BE2C (cell line): ENCODE measurements at regions not wholly inside any gene's neighbourhood (a gene's known extent, or its start where the extent isn't known, plus 50 kb on each side); places are given as distances from the start of the nearest gene placed in this dataset.

Source experiments
- DNase-seq: peaks from one replicate; pipeline ENCODE4 v3.0.0-alpha.2; 2020
- H3K27me3 ChIP-seq: fragments of 250-450 bp; sonication (Bioruptor Pico); 2 replicates; pipeline ENCODE4 v1.5.1; 2020; ENCODE audit warnings: mild to moderate bottlenecking
- H3K36me3 ChIP-seq: fragments of 250-450 bp; sonication (Bioruptor Pico); 2 replicates; pipeline ENCODE4 v1.5.1; 2020; ENCODE audit warnings: mild to moderate bottlenecking
- H3K4me1 ChIP-seq: fragments of 250-450 bp; sonication (Bioruptor Pico); 2 replicates; pipeline ENCODE4 v1.5.1; 2020
- H3K4me3 ChIP-seq: 2 replicates; pipeline ENCODE4 v1.5.1; 2011; ENCODE audit warnings: low read depth, low read length
- H3K9me3 ChIP-seq: fragments of 250-450 bp; sonication (Bioruptor Pico); 2 replicates; pipeline ENCODE4 v1.5.1; 2020
- TF ChIP-seq, protein P1 (sequence below): IDR thresholded peaks from 2 replicates; pipeline ENCODE4 v1.5.1; 2012; ENCODE audit warnings: mild to moderate bottlenecking, low read depth, low read length

GRCh38 chr2:144827404-144827803, 307.5 kb upstream of the ZEB2 start:
- no peak overlapping the region for H3K4me3 ChIP-seq
- H3K4me1 ChIP-seq: no peaks in the 10 kb centered on the region
- TF ChIP-seq, protein P1, sequence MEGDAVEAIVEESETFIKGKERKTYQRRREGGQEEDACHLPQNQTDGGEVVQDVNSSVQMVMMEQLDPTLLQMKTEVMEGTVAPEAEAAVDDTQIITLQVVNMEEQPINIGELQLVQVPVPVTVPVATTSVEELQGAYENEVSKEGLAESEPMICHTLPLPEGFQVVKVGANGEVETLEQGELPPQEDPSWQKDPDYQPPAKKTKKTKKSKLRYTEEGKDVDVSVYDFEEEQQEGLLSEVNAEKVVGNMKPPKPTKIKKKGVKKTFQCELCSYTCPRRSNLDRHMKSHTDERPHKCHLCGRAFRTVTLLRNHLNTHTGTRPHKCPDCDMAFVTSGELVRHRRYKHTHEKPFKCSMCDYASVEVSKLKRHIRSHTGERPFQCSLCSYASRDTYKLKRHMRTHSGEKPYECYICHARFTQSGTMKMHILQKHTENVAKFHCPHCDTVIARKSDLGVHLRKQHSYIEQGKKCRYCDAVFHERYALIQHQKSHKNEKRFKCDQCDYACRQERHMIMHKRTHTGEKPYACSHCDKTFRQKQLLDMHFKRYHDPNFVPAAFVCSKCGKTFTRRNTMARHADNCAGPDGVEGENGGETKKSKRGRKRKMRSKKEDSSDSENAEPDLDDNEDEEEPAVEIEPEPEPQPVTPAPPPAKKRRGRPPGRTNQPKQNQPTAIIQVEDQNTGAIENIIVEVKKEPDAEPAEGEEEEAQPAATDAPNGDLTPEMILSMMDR: no peak

GRCh38 chr2:144826105-144826504, 306.2 kb upstream of the ZEB2 start:
- H3K27me3 ChIP-seq: no peaks in the 10 kb centered on the region
- no peaks in the 10 kb centered on the region for H3K9me3 ChIP-seq
- TF ChIP-seq, protein P1: no peak
- no peak overlapping the region for H3K4me3 ChIP-seq
- no peaks in the 10 kb centered on the region for H3K36me3 ChIP-seq
- no peaks in the 10 kb centered on the region for H3K4me1 ChIP-seq
- no peak for DNase-seq

More at GRCh38 chr2:144827404-144827803, 307.5 kb upstream of the ZEB2 start:
- Histone ChIP-seq H3K9me3 (no peaks in the 10 kb centered on the region), H3K36me3 (no peaks in the 10 kb centered on the region), H3K27me3 (no peaks in the 10 kb centered on the region)
- no peak for DNase-seq

GRCh38 chr2:144825331-144826020, 305.6 kb upstream of the ZEB2 start:
- Histone ChIP-seq H3K27me3 (no peaks in the 10 kb centered on the region), H3K4me1 (no peaks in the 10 kb centered on the region), H3K9me3 (no peaks in the 10 kb centered on the region), H3K4me3 (no peak overlapping the region), H3K36me3 (no peaks in the 10 kb centered on the region)
- TF ChIP-seq, protein P1: no peak
- no peak for DNase-seq

GRCh38 chr2:144824306-144825080, 304.6 kb upstream of the ZEB2 start:
- no peak for DNase-seq
- Histone ChIP-seq H3K9me3 (no peaks in the 10 kb centered on the region), H3K27me3 (no peaks in the 10 kb centered on the region), H3K36me3 (no peaks in the 10 kb centered on the region), H3K4me3 (no peak overlapping the region), H3K4me1 (no peaks in the 10 kb centered on the region)
- TF ChIP-seq, protein P1: no peak

- no peaks in the 10 kb centered on the region for H3K4me1 ChIP-seq
- H3K36me3 ChIP-seq: no peaks in the 10 kb centered on the region
- TF ChIP-seq, protein P1: no peak
- no peaks in the 10 kb centered on the region for H3K9me3 ChIP-seq
- DNase-seq: no peak
- no peaks in the 10 kb centered on the region for H3K27me3 ChIP-seq
- no peak overlapping the region for H3K4me3 ChIP-seq
These were observed 303.0 kb upstream of the ZEB2 start for GRCh38 chr2:144822966-144823365.

GRCh38 chr2:144812288-144812687, 292.4 kb upstream of the ZEB2 start:
- no peaks in the 10 kb centered on the region for H3K27me3 ChIP-seq
- no peak overlapping the region for H3K4me3 ChIP-seq
- H3K36me3 ChIP-seq: no peaks in the 10 kb centered on the region
- H3K4me1 ChIP-seq: no peaks in the 10 kb centered on the region
- H3K9me3 ChIP-seq: no peaks in the 10 kb centered on the region
- no peak for DNase-seq
- TF ChIP-seq, protein P1: no peak
